ENCODE measurements at regions not wholly inside any gene's neighbourhood (a gene's known extent, or its start where the extent isn't known, plus 50 kb on each side); places are given as distances from the start of the nearest gene placed in this dataset.

GRCh38 chr19:30237140-30237539 is 135.0 kb upstream of the ZNF536 start:
- TF ChIP-seq CTCF (IDR thresholded peaks at IDR 0.05 in 2 of 3, conservative IDR thresholded peaks at IDR 0.05 in 1 of 3; ENCODE audit: control insufficient read depth in 2 of 3, extremely low read depth in 1 of 3, insufficient read depth in 1 of 3, low read depth in 3 of 3, low read length in 3 of 3) (no peak), E4F1 (IDR thresholded peaks at IDR 0.05; ENCODE audit: borderline replicate concordance, partially characterized antibody) (no peak), IKZF1 (conservative IDR thresholded peaks at IDR 0.05) (no peak), NR2C1 (IDR thresholded peaks at IDR 0.05) (no peak), MYC (IDR thresholded peaks at IDR 0.05; ENCODE audit: insufficient read depth, insufficient read length, insufficient replicate concordance, low read length, severe bottlenecking) (no peak), FOS (IDR thresholded peaks at IDR 0.05; ENCODE audit: borderline replicate concordance, extremely low read depth, insufficient read length) (no peak)
